Lung (tissue), 11 donors: ENCODE measurements at regions not wholly inside any gene's neighbourhood (a gene's known extent, or its start where the extent isn't known, plus 50 kb on each side); places are given as distances from the start of the nearest gene placed in this dataset.
A peak's percentile ranks its signal among the peaks of the same experiment; 100 is the strongest.

Source experiments
- ATAC-seq: fragments of 200-7000 bp; cut with Tn5 transposase; one replicate; pipeline ENCODE4 v1.9.1; 2020; ENCODE audit warnings: moderate number of reproducible peaks; ENCODE audit not compliant: insufficient read depth, low FRiP score
- DNase-seq, 3 donors: peaks; one replicate each; pipeline ENCODE4 v3.0.0-alpha.2; 2013 to 2017
- H3K27ac ChIP-seq, 2 donors: one replicate each; pipeline ENCODE4 v1.5.1; 2013; ENCODE audit warnings: mild to moderate bottlenecking in 2 of 2, moderate library complexity in 2 of 2, control low read depth in 1 of 2, inconsistent platforms in 1 of 2, low read depth in 1 of 2, low read length in 1 of 2
- H3K27me3 ChIP-seq, 3 donors: one replicate each; pipeline ENCODE4 v1.5.1; 2013; ENCODE audit warnings: low read length in 2 of 3; ENCODE audit not compliant: control insufficient read depth in 3 of 3, insufficient read depth in 3 of 3
- H3K36me3 ChIP-seq, 4 donors: one replicate each; pipeline ENCODE4 v1.5.1; 2013; ENCODE audit warnings: low read length in 4 of 4, mild to moderate bottlenecking in 1 of 4, moderate library complexity in 1 of 4; ENCODE audit not compliant: control insufficient read depth in 4 of 4, insufficient read depth in 4 of 4
- H3K4me1 ChIP-seq, 5 donors: one replicate each; pipeline ENCODE4 v1.5.1; 2013; ENCODE audit warnings: low read length in 5 of 5, mild to moderate bottlenecking in 2 of 5, moderate library complexity in 1 of 5; ENCODE audit not compliant: control insufficient read depth in 5 of 5, insufficient read depth in 5 of 5
- H3K4me3 ChIP-seq: one replicate; pipeline ENCODE4 v1.5.1; 2013; ENCODE audit warnings: mild to moderate bottlenecking, control low read depth, moderate library complexity
- H3K9ac ChIP-seq, 2 donors: one replicate each; pipeline ENCODE4 v1.5.1; 2013; ENCODE audit warnings: low read length in 2 of 2, control low read depth in 1 of 2; ENCODE audit not compliant: insufficient read depth in 1 of 2
- H3K9me3 ChIP-seq, 4 donors: one replicate each; pipeline ENCODE4 v1.5.1; 2013; ENCODE audit warnings: low read length in 3 of 4, mild to moderate bottlenecking in 1 of 4, moderate library complexity in 1 of 4; ENCODE audit not compliant: control insufficient read depth in 4 of 4, insufficient read depth in 3 of 4
- WGBS, 2 donors: extraction: QIAGEN DNeasy Blood & Tissue Kit; methylation state at CpG; one replicate each; pipeline ENCODE4 v1.1.7; 2013; 5-methylcytosine and 5-hydroxymethylcytosine counted together
- TF ChIP-seq, protein P1 (sequence below): IDR thresholded peaks from 2 replicates; pipeline ENCODE4 v1.5.1; 2012; ENCODE audit warnings: mild to moderate bottlenecking; ENCODE audit errors: control extremely low read depth, extremely low read depth
- donor health status: control.
- donor health status: control.
- donor health status: Bipolar disorder and iron deficiency.
- donor health status: healthy.
- donor health status: DM: yes; HTN: yes; CAD: no.

- Histone ChIP-seq H3K4me3 (no peak overlapping the region), H3K9ac (no peak overlapping the region), H3K9me3 (no peaks in the 10 kb centered on the region), H3K27me3 (no peaks in the 10 kb centered on the region), H3K36me3 (no peaks in the 10 kb centered on the region), H3K27ac (peak overlapping the region in 1 of 2 donors; percentile 79), H3K4me1 (peaks cover 0 to 3% (median 0%) of the 10 kb centered on the region in 5 donors)
- TF ChIP-seq, protein P1, sequence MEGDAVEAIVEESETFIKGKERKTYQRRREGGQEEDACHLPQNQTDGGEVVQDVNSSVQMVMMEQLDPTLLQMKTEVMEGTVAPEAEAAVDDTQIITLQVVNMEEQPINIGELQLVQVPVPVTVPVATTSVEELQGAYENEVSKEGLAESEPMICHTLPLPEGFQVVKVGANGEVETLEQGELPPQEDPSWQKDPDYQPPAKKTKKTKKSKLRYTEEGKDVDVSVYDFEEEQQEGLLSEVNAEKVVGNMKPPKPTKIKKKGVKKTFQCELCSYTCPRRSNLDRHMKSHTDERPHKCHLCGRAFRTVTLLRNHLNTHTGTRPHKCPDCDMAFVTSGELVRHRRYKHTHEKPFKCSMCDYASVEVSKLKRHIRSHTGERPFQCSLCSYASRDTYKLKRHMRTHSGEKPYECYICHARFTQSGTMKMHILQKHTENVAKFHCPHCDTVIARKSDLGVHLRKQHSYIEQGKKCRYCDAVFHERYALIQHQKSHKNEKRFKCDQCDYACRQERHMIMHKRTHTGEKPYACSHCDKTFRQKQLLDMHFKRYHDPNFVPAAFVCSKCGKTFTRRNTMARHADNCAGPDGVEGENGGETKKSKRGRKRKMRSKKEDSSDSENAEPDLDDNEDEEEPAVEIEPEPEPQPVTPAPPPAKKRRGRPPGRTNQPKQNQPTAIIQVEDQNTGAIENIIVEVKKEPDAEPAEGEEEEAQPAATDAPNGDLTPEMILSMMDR = no peak
- no peak for ATAC-seq
- 90 to 94% methylated on average over 1 of the region's 1 CpG for WGBS, 2 donors
- DNase-seq = no peak
These were observed 408.1 kb upstream of the PIK3R1 start for GRCh38 chr5:67807439-67807888.

- Histone ChIP-seq H3K27me3 (no peaks in the 10 kb centered on the region), H3K27ac (peak overlapping the region in 1 of 2 donors; percentile 79), H3K4me3 (no peak overlapping the region), H3K9me3 (no peaks in the 10 kb centered on the region), H3K4me1 (peaks cover 0 to 3% (median 0%) of the 10 kb centered on the region in 5 donors), H3K36me3 (no peaks in the 10 kb centered on the region), H3K9ac (no peak overlapping the region)
- no peak for DNase-seq
- 96 to 97% methylated on average over 5 of the region's 5 CpGs for WGBS, 2 donors
- TF ChIP-seq, protein P1 = no peak
- ATAC-seq = no peak
These were observed 408.7 kb upstream of the PIK3R1 start for GRCh38 chr5:67806654-67807438.

DNA sequence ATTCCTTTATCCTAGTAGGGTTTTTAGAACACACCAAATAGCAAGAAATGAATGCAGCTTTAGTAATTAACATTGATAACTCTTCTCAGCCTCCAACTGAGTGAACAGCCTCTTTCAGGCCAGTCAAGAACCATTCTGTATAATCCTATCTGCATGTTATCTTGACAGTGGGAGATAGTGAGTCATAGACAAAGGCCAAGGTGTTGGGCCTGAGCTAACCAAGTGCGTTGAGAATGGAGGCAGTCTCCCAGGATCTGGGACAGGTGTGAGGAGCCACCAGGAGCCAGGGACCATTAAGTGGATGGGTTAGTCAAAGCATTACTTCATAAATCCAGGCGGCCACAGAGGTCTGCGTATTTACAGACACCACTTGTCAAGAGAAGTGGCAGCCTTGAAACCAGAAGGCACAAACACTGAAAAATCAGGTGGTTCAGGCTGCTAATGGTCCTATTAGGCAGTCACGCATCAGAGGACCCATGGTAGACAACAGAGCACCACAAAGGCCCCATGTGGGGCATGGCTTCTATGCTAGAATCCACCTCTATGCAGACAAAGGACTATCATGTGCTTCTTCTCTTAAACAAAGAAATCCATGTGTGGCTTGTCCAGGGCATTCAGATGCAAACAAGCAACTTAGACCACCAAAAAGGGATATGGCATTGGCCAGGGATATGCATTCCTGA lies 409.7 kb upstream of the PIK3R1 start:
- peaks cover 0 to 3% (median 0%) of the 10 kb centered on the region in 5 donors for H3K4me1 ChIP-seq
- H3K27ac ChIP-seq = peak overlapping the region in 1 of 2 donors; percentile 79
- H3K36me3 ChIP-seq = no peaks in the 10 kb centered on the region
- ATAC-seq (no peak), DNase-seq (no peak)
- H3K4me3 ChIP-seq = no peak overlapping the region
- TF ChIP-seq, protein P1 = no peak
- H3K9me3 ChIP-seq = no peaks in the 10 kb centered on the region
- H3K9ac ChIP-seq = no peak overlapping the region
- H3K27me3 ChIP-seq = no peaks in the 10 kb centered on the region
- 83 to 93% methylated on average over 4 of the region's 4 CpGs for WGBS, 2 donors
